Stimulated activated naive B cell treated with anti-CD40 and anti-IgM and Interleukin-4, amounts not matched to agents 10 μg/mL and 1 μg/mL and 100 μg/mL, for 72 hours (primary cell): ENCODE measurements at regions not wholly inside any gene's neighbourhood (a gene's known extent, or its start where the extent isn't known, plus 50 kb on each side); places are given as distances from the start of the nearest gene placed in this dataset.
"Not testable (repeated sequence)": the region's sequence is repeated elsewhere in the genome, so short reads cannot be mapped to it uniquely, and the experiment has no call there.

Experiments used
- ATAC-seq, 2 donors: fragments of 150-1000 bp; cut with Tn5 transposase; replicated peaks; 2 replicates each; pipeline ENCODE4 v1.10.0; 2021; ENCODE audit warnings: moderate library complexity in 1 of 2
- DNase-seq: peaks from one replicate; pipeline ENCODE4 v3.0.0; 2021
- H3K27ac Mint-ChIP-seq: one replicate; pipeline ENCODE4 v1.8.0; 2022; ENCODE audit warnings: mild to moderate bottlenecking, mixed read lengths
- H3K27me3 Mint-ChIP-seq, 2 donors: one replicate each; pipeline ENCODE4 v1.8.0; 2022; ENCODE audit warnings: mixed read lengths in 2 of 2
- H3K36me3 Mint-ChIP-seq, 2 donors: one replicate each; pipeline ENCODE4 v1.8.0; 2022; ENCODE audit warnings: mixed read lengths in 2 of 2, mild to moderate bottlenecking in 1 of 2
- H3K4me1 Mint-ChIP-seq, 2 donors: one replicate each; pipeline ENCODE4 v1.8.0; 2022; ENCODE audit warnings: mixed read lengths in 2 of 2, mild to moderate bottlenecking in 1 of 2
- H3K4me3 Mint-ChIP-seq, 2 donors: one replicate each; pipeline ENCODE4 v1.8.0; 2022; ENCODE audit warnings: mild to moderate bottlenecking in 2 of 2, mixed read lengths in 2 of 2, moderate library complexity in 1 of 2
- H3K9me3 Mint-ChIP-seq, 2 donors: one replicate each; pipeline ENCODE4 v1.8.0; 2022; ENCODE audit warnings: mixed read lengths in 2 of 2, mild to moderate bottlenecking in 1 of 2

GRCh38 chr11:23751280-23751679 is 745.6 kb upstream of the LUZP2 start:
- Mint-ChIP-seq H3K9me3 (peaks cover 0 to 6% of the 10 kb centered on the region in 2 donors), H3K4me3 (no peak overlapping the region), H3K36me3 (no peaks in the 10 kb centered on the region), H3K4me1 (no peaks in the 10 kb centered on the region), H3K27me3 (no peaks in the 10 kb centered on the region), H3K27ac (no peak overlapping the region)
- no peak for DNase-seq
- no peak for ATAC-seq

- no peaks in the 10 kb centered on the region for H3K36me3 Mint-ChIP-seq
- no peak overlapping the region for H3K27ac Mint-ChIP-seq
- H3K9me3 Mint-ChIP-seq = peaks cover 0 to 8% of the 10 kb centered on the region in 2 donors
- H3K27me3 Mint-ChIP-seq = no peaks in the 10 kb centered on the region
- DNase-seq (no peak), ATAC-seq (no peak)
- no peak overlapping the region for H3K4me3 Mint-ChIP-seq
- H3K4me1 Mint-ChIP-seq = no peaks in the 10 kb centered on the region
Measured at GRCh38 chr11:23755076-23755475, 741.8 kb upstream of the LUZP2 start.

GRCh38 chr11:23755769-23756168 is 741.1 kb upstream of the LUZP2 start:
- no peak overlapping the region for H3K27ac Mint-ChIP-seq
- no peak for DNase-seq
- no peaks in the 10 kb centered on the region for H3K27me3 Mint-ChIP-seq
- H3K4me3 Mint-ChIP-seq = no peak overlapping the region
- H3K9me3 Mint-ChIP-seq = peaks cover 0 to 8% of the 10 kb centered on the region in 2 donors
- ATAC-seq = no peak
- H3K36me3 Mint-ChIP-seq = no peaks in the 10 kb centered on the region
- no peaks in the 10 kb centered on the region for H3K4me1 Mint-ChIP-seq

- Mint-ChIP-seq H3K4me3 (no peak overlapping the region), H3K27me3 (no peaks in the 10 kb centered on the region), H3K36me3 (no peaks in the 10 kb centered on the region), H3K27ac (no peak overlapping the region), H3K4me1 (no peaks in the 10 kb centered on the region), H3K9me3 (peaks cover 0 to 8% of the 10 kb centered on the region in 2 donors)
- DNase-seq (no peak), ATAC-seq (no peak)
Measured at GRCh38 chr11:23759489-23759888, 737.4 kb upstream of the LUZP2 start.

- no peak overlapping the region for H3K4me3 Mint-ChIP-seq
- H3K9me3 Mint-ChIP-seq = no peaks in the 10 kb centered on the region
- H3K36me3 Mint-ChIP-seq = no peaks in the 10 kb centered on the region
- no peaks in the 10 kb centered on the region for H3K4me1 Mint-ChIP-seq
- H3K27me3 Mint-ChIP-seq = no peaks in the 10 kb centered on the region
- H3K27ac Mint-ChIP-seq = no peak overlapping the region
- ATAC-seq (no peak), DNase-seq (no peak)
Measured at GRCh38 chr11:23764286-23764685, 732.6 kb upstream of the LUZP2 start.

GRCh38 chr11:23765682-23766252 is 731.1 kb upstream of the LUZP2 start:
- Mint-ChIP-seq H3K36me3 (no peaks in the 10 kb centered on the region), H3K9me3 (peaks cover 0 to 2% of the 10 kb centered on the region in 2 donors), H3K4me1 (no peaks in the 10 kb centered on the region), H3K27me3 (no peaks in the 10 kb centered on the region), H3K4me3 (no peak overlapping the region), H3K27ac (no peak overlapping the region)
- DNase-seq (no peak), ATAC-seq (no peak)

GRCh38 chr11:23767576-23767975 is 729.3 kb upstream of the LUZP2 start:
- H3K9me3 Mint-ChIP-seq = peaks cover 0 to 2% of the 10 kb centered on the region in 2 donors
- H3K4me1 Mint-ChIP-seq = no peaks in the 10 kb centered on the region
- no peak for DNase-seq
- no peaks in the 10 kb centered on the region for H3K36me3 Mint-ChIP-seq
- H3K4me3 Mint-ChIP-seq = no peak overlapping the region
- no peaks in the 10 kb centered on the region for H3K27me3 Mint-ChIP-seq
- no peak for ATAC-seq
- no peak overlapping the region for H3K27ac Mint-ChIP-seq

- no peak overlapping the region for H3K27ac Mint-ChIP-seq
- ATAC-seq (no peak), DNase-seq (no peak)
- no peaks in the 10 kb centered on the region for H3K4me1 Mint-ChIP-seq
- H3K9me3 Mint-ChIP-seq = peaks cover 0 to 2% of the 10 kb centered on the region in 2 donors
- no peak overlapping the region for H3K4me3 Mint-ChIP-seq
- no peaks in the 10 kb centered on the region for H3K36me3 Mint-ChIP-seq
- H3K27me3 Mint-ChIP-seq = no peaks in the 10 kb centered on the region
Measured at GRCh38 chr11:23769214-23769613, 727.6 kb upstream of the LUZP2 start.

- Mint-ChIP-seq H3K36me3 (no peaks in the 10 kb centered on the region), H3K4me1 (no peaks in the 10 kb centered on the region), H3K9me3 (peaks cover 0 to 2% of the 10 kb centered on the region in 2 donors), H3K4me3 (no peak overlapping the region), H3K27ac (no peak overlapping the region), H3K27me3 (no peaks in the 10 kb centered on the region)
- ATAC-seq (no peak), DNase-seq (no peak)
Measured at GRCh38 chr11:23772081-23772480, 724.8 kb upstream of the LUZP2 start.

GRCh38 chr11:23778971-23779370 is 717.9 kb upstream of the LUZP2 start:
- no peaks in the 10 kb centered on the region for H3K36me3 Mint-ChIP-seq
- H3K4me3 Mint-ChIP-seq = no peak overlapping the region
- no peak for DNase-seq
- ATAC-seq = no peak
- no peaks in the 10 kb centered on the region for H3K9me3 Mint-ChIP-seq
- no peaks in the 10 kb centered on the region for H3K4me1 Mint-ChIP-seq
- H3K27ac Mint-ChIP-seq = no peak overlapping the region
- H3K27me3 Mint-ChIP-seq = no peaks in the 10 kb centered on the region

- DNase-seq (no peak), ATAC-seq (no peak)
- no peak overlapping the region for H3K27ac Mint-ChIP-seq
- no peaks in the 10 kb centered on the region for H3K36me3 Mint-ChIP-seq
- no peaks in the 10 kb centered on the region for H3K9me3 Mint-ChIP-seq
- no peaks in the 10 kb centered on the region for H3K27me3 Mint-ChIP-seq
- H3K4me3 Mint-ChIP-seq = no peak overlapping the region
- no peaks in the 10 kb centered on the region for H3K4me1 Mint-ChIP-seq
Measured at GRCh38 chr11:23780231-23780630, 716.6 kb upstream of the LUZP2 start.

GRCh38 chr11:23781803-23782560 is 714.9 kb upstream of the LUZP2 start:
- Mint-ChIP-seq H3K9me3 (no peaks in the 10 kb centered on the region), H3K27ac (no peak overlapping the region), H3K27me3 (no peaks in the 10 kb centered on the region), H3K4me3 (no peak overlapping the region), H3K36me3 (no peaks in the 10 kb centered on the region), H3K4me1 (no peaks in the 10 kb centered on the region)
- ATAC-seq (no peak), DNase-seq (no peak)

GRCh38 chr11:23786974-23787373 is 709.9 kb upstream of the LUZP2 start:
- not testable (repeated sequence) for H3K4me1 Mint-ChIP-seq, H3K36me3 Mint-ChIP-seq, H3K27me3 Mint-ChIP-seq, ATAC-seq, H3K27ac Mint-ChIP-seq, DNase-seq, H3K9me3 Mint-ChIP-seq, H3K4me3 Mint-ChIP-seq

- DNase-seq = no peak
- peaks cover 1 to 4% of the 10 kb centered on the region in 2 donors for H3K9me3 Mint-ChIP-seq
- peak in 1 of 2 donors; percentile 19 for ATAC-seq
- H3K4me1 Mint-ChIP-seq = no peaks in the 10 kb centered on the region
- no peaks in the 10 kb centered on the region for H3K36me3 Mint-ChIP-seq
- H3K27me3 Mint-ChIP-seq = no peaks in the 10 kb centered on the region
- no peak overlapping the region for H3K27ac Mint-ChIP-seq
- no peak overlapping the region for H3K4me3 Mint-ChIP-seq
Measured at GRCh38 chr11:23789200-23789853, 707.5 kb upstream of the LUZP2 start.

GRCh38 chr11:23789938-23790371 is 706.9 kb upstream of the LUZP2 start:
- ATAC-seq (no peak), DNase-seq (no peak)
- H3K4me1 Mint-ChIP-seq = no peaks in the 10 kb centered on the region
- no peaks in the 10 kb centered on the region for H3K36me3 Mint-ChIP-seq
- no peak overlapping the region for H3K4me3 Mint-ChIP-seq
- H3K27ac Mint-ChIP-seq = no peak overlapping the region
- peaks cover 1 to 4% of the 10 kb centered on the region in 2 donors for H3K9me3 Mint-ChIP-seq
- no peaks in the 10 kb centered on the region for H3K27me3 Mint-ChIP-seq
